ENCODE measurements at regions not wholly inside any gene's neighbourhood (a gene's known extent, or its start where the extent isn't known, plus 50 kb on each side); places are given as distances from the start of the nearest gene placed in this dataset.

GRCh38 chr1:189499736-189500135 is 977.9 kb downstream of the BRINP3 start:
- no peak overlapping the region for H3K9ac ChIP-seq (ENCODE audit: low read length)
- H3K27ac ChIP-seq (ENCODE audit: low read length): no peak overlapping the region
- H3K4me3 ChIP-seq (ENCODE audit: low read length): no peak overlapping the region
- no peaks in the 10 kb centered on the region for H4K20me1 ChIP-seq (ENCODE audit: insufficient read depth)
- no peaks in the 10 kb centered on the region for H3K9me2 ChIP-seq (ENCODE audit: insufficient read depth, low read length)
- H3K9me3 ChIP-seq (ENCODE audit: low read length): no peaks in the 10 kb centered on the region
- no peaks in the 10 kb centered on the region for H3K79me2 ChIP-seq (replicated peaks; ENCODE audit: insufficient read depth, low read length)
- H3F3A ChIP-seq (ENCODE audit: insufficient read depth, low read length, poor library complexity, severe bottlenecking): peaks cover 3% of the 10 kb centered on the region
- H3K4me2 ChIP-seq (ENCODE audit: low read length): no peak overlapping the region
- no peaks in the 10 kb centered on the region for H3K36me3 ChIP-seq (ENCODE audit: insufficient read depth, low read length)
- no peak for TF ChIP-seq EP300 (conservative IDR thresholded peaks at IDR 0.05; ENCODE audit: poor library complexity, severe bottlenecking)
- no peak for TF ChIP-seq RAD21 (conservative IDR thresholded peaks at IDR 0.05)
- no peak for TF ChIP-seq POLR2AphosphoS5 (IDR thresholded peaks at IDR 0.05)
- TF ChIP-seq CTCF (IDR thresholded peaks at IDR 0.05; ENCODE audit: poor library complexity, severe bottlenecking): no peak
- TF ChIP-seq SMC3 (conservative IDR thresholded peaks at IDR 0.05; ENCODE audit: poor library complexity): no peak
- TF ChIP-seq MXI1 (conservative IDR thresholded peaks at IDR 0.05; ENCODE audit: poor library complexity, severe bottlenecking): no peak
- no peak for TF ChIP-seq REST (IDR thresholded peaks at IDR 0.05; ENCODE audit: borderline replicate concordance)
- no peak for TF ChIP-seq EZH2 (IDR thresholded peaks at IDR 0.05; ENCODE audit: borderline replicate concordance, insufficient read depth, low read length, poor library complexity, severe bottlenecking)
- TF ChIP-seq TAF1 (IDR thresholded peaks at IDR 0.05; ENCODE audit: low read depth): no peak
- H2AFZ ChIP-seq (ENCODE audit: low read depth, low read length): no peak overlapping the region
- H3K27me3 ChIP-seq (ENCODE audit: insufficient read depth, low read depth, low read length): no peaks in the 10 kb centered on the region

GRCh38 chr1:189500778-189501177 is 976.9 kb downstream of the BRINP3 start:
- no peaks in the 10 kb centered on the region for H3K27me3 ChIP-seq (ENCODE audit: insufficient read depth, low read depth, low read length)
- TF ChIP-seq TAF1 (IDR thresholded peaks at IDR 0.05; ENCODE audit: low read depth): no peak
- TF ChIP-seq RAD21 (conservative IDR thresholded peaks at IDR 0.05): no peak
- peak; percentile 37 for TF ChIP-seq POLR2AphosphoS5 (IDR thresholded peaks at IDR 0.05)
- TF ChIP-seq EP300 (conservative IDR thresholded peaks at IDR 0.05; ENCODE audit: poor library complexity, severe bottlenecking): peak; percentile 15
- peak; percentile 64 for TF ChIP-seq REST (IDR thresholded peaks at IDR 0.05; ENCODE audit: borderline replicate concordance)

More at GRCh38 chr1:189500778-189501177, 976.9 kb downstream of the BRINP3 start:
- H3K27ac ChIP-seq (ENCODE audit: low read length): no peak overlapping the region
- H3F3A ChIP-seq (ENCODE audit: insufficient read depth, low read length, poor library complexity, severe bottlenecking): peaks cover 3% of the 10 kb centered on the region
- no peaks in the 10 kb centered on the region for H3K9me2 ChIP-seq (ENCODE audit: insufficient read depth, low read length)
- no peaks in the 10 kb centered on the region for H3K9me3 ChIP-seq (ENCODE audit: low read length)
- H3K4me2 ChIP-seq (ENCODE audit: low read length): no peak overlapping the region
- no peaks in the 10 kb centered on the region for H3K36me3 ChIP-seq (ENCODE audit: insufficient read depth, low read length)
- H3K79me2 ChIP-seq (replicated peaks; ENCODE audit: insufficient read depth, low read length): no peaks in the 10 kb centered on the region
- no peak overlapping the region for H3K4me3 ChIP-seq (ENCODE audit: low read length)
- no peaks in the 10 kb centered on the region for H4K20me1 ChIP-seq (ENCODE audit: insufficient read depth)
- no peak overlapping the region for H2AFZ ChIP-seq (ENCODE audit: low read depth, low read length)
- H3K9ac ChIP-seq (ENCODE audit: low read length): no peak overlapping the region
